ENCODE measurements at regions not wholly inside any gene's neighbourhood (a gene's known extent, or its start where the extent isn't known, plus 50 kb on each side); places are given as distances from the start of the nearest gene placed in this dataset.

DNA sequence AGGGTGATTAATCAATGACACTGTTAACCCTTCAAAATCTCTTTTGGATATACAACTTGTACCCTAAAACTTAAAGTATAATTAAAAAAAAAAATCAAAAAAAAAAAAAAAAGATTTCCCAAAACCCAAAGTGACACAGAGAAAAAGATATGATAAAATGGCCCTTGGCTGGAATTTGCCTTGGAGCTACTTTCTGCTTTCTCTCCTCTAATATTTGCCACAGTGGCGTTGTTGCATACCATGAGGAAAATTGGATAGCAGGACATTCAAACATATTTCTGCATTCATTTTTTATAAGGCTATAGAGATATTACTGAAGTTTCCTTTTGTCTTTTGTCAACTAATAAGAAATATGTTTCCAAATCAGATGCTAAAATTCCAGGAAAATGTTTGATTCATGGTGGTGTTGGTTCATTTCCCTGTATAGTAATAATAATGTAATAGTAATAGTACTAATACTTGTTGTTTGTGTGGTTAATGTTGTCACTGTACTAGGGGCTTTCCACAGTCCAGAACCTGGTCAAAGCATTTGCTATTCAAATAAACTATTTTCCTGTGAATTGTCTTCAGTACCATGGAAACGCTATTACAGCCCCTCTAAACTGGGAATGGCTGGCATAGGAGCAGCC lies 441.3 kb upstream of the THBS1 start:
- WGBS (ENCODE audit: low lambda C conversion rate), result 44% methylated on average over 2 of the region's 2 CpGs
- no peaks in the 10 kb centered on the region for H3K79me2 ChIP-seq (ENCODE audit: insufficient read depth, low read length)
- TF ChIP-seq MAFF (IDR thresholded peaks at IDR 0.05; ENCODE audit: low read depth, low read length) (no peak), NFYB (CRISPR knock-in tag; IDR thresholded peaks at IDR 0.05) (no peak)
- H3K9ac ChIP-seq (ENCODE audit: insufficient read depth, low read depth, low read length), result no peak overlapping the region
- no peaks in the 10 kb centered on the region for H4K20me1 ChIP-seq (ENCODE audit: insufficient read depth, low read length)
- H3K27me3 ChIP-seq (ENCODE audit: control insufficient read depth in 1 of 2, insufficient read depth in 2 of 2, low read length in 2 of 2), result no peaks in the 10 kb centered on the region
- H3K4me2 ChIP-seq (ENCODE audit: low read depth, low read length), result no peak overlapping the region
- ChIA-PET CTCF (ENCODE audit: low intra/inter-chr PET ratio, low total read pairs) (no interaction called here), POLR2A (interaction anchor here (1.2 kb wide), 1 partner anchor 441 kb away, joined by 3 read pairs; the partner anchor contains the start of gene THBS1)
- no peak overlapping the region for H3K27ac ChIP-seq (ENCODE audit: extremely low read length, insufficient read depth, low read length)
- no peaks in the 10 kb centered on the region for H3K36me3 ChIP-seq (replicated peaks in 1 of 2; ENCODE audit: control insufficient read depth in 1 of 2, insufficient read depth in 2 of 2, low read length in 2 of 2)
- no peak for DNase-seq (ENCODE audit: low spot score)
- peaks cover 43% of the 10 kb centered on the region for H3K4me1 ChIP-seq (ENCODE audit: insufficient read depth, low read length)
- no peak overlapping the region for H2AFZ ChIP-seq (ENCODE audit: low read length)
- H3K4me3 ChIP-seq (replicated peaks in 1 of 3; ENCODE audit: insufficient read depth in 1 of 3, low read depth in 2 of 3, low read length in 3 of 3), result no peak overlapping the region
- no TSS peak for BruUV-seq (replicated peaks)
- H3K9me3 ChIP-seq (ENCODE audit: low read length), result no peaks in the 10 kb centered on the region
- in situ Hi-C loops (cut with HindIII; ENCODE audit: extremely low pct_ligation_motif_present, low pct_unique_long_range_greater_than_20kb) (no loop called here), intact Hi-C loops (cut with micrococcal nuclease; ENCODE audit: unreplicated experiment) (no loop called here)
- no peak for FAIRE-seq
- ATAC-seq, result no peak

- in situ Hi-C loops (cut with HindIII; ENCODE audit: extremely low pct_ligation_motif_present, low pct_unique_long_range_greater_than_20kb), result no loop called here
- TF ChIP-seq, protein P1, sequence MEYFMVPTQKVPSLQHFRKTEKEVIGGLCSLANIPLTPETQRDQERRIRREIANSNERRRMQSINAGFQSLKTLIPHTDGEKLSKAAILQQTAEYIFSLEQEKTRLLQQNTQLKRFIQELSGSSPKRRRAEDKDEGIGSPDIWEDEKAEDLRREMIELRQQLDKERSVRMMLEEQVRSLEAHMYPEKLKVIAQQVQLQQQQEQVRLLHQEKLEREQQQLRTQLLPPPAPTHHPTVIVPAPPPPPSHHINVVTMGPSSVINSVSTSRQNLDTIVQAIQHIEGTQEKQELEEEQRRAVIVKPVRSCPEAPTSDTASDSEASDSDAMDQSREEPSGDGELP (IDR thresholded peaks at IDR 0.05; ENCODE audit: borderline replicate concordance, low read depth), result peak; percentile 81; the same call in 1 of the 2 replicates
- TF ChIP-seq FOXO1 (CRISPR knock-in tag; IDR thresholded peaks at IDR 0.05) (peak; percentile 50; the same call in 1 of the 2 replicates), ZNF18 (CRISPR knock-in tag; IDR thresholded peaks at IDR 0.05; ENCODE audit: insufficient replicate concordance) (no peak), FOXA3 (CRISPR knock-in tag; IDR thresholded peaks at IDR 0.05) (peak; percentile 38; the same call in 1 of the 2 replicates), FOXK1 (CRISPR knock-in tag; IDR thresholded peaks at IDR 0.05; ENCODE audit: borderline replicate concordance, low read depth) (0 out of 2 replicates have a peak, but pooled peaks have one; percentile 42), GATAD2A (CRISPR knock-in tag; IDR thresholded peaks at IDR 0.05) (0 out of 2 replicates have a peak, but pooled peaks have one; percentile 45), ETV5 (CRISPR knock-in tag; IDR thresholded peaks at IDR 0.05; ENCODE audit: borderline replicate concordance) (peak; percentile 22; the same call in 1 of the 2 replicates), ZBTB7B (CRISPR knock-in tag; IDR thresholded peaks at IDR 0.05) (no peak), SAP130 (CRISPR knock-in tag; IDR thresholded peaks at IDR 0.05; ENCODE audit: low read depth) (peak; percentile 31)
- TF ChIP-seq, protein P2, sequence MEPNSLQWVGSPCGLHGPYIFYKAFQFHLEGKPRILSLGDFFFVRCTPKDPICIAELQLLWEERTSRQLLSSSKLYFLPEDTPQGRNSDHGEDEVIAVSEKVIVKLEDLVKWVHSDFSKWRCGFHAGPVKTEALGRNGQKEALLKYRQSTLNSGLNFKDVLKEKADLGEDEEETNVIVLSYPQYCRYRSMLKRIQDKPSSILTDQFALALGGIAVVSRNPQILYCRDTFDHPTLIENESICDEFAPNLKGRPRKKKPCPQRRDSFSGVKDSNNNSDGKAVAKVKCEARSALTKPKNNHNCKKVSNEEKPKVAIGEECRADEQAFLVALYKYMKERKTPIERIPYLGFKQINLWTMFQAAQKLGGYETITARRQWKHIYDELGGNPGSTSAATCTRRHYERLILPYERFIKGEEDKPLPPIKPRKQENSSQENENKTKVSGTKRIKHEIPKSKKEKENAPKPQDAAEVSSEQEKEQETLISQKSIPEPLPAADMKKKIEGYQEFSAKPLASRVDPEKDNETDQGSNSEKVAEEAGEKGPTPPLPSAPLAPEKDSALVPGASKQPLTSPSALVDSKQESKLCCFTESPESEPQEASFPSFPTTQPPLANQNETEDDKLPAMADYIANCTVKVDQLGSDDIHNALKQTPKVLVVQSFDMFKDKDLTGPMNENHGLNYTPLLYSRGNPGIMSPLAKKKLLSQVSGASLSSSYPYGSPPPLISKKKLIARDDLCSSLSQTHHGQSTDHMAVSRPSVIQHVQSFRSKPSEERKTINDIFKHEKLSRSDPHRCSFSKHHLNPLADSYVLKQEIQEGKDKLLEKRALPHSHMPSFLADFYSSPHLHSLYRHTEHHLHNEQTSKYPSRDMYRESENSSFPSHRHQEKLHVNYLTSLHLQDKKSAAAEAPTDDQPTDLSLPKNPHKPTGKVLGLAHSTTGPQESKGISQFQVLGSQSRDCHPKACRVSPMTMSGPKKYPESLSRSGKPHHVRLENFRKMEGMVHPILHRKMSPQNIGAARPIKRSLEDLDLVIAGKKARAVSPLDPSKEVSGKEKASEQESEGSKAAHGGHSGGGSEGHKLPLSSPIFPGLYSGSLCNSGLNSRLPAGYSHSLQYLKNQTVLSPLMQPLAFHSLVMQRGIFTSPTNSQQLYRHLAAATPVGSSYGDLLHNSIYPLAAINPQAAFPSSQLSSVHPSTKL (CRISPR knock-in tag; IDR thresholded peaks at IDR 0.05), result peak; percentile 53; the same call in 1 of the 2 replicates
These were observed 440.7 kb upstream of the THBS1 start for GRCh38 chr15:39140060-39140604.

More at GRCh38 chr15:39140060-39140604, 440.7 kb upstream of the THBS1 start:
- 18% methylated on average over 3 of the region's 3 CpGs for WGBS (ENCODE audit: low lambda C conversion rate)
- H3K9ac ChIP-seq (ENCODE audit: insufficient read depth, low read depth, low read length), result no peak overlapping the region
- H2AFZ ChIP-seq (ENCODE audit: low read length), result no peak overlapping the region
- H4K20me1 ChIP-seq (ENCODE audit: insufficient read depth, low read length), result no peaks in the 10 kb centered on the region
- ChIA-PET POLR2A (interaction anchor here (1.2 kb wide), 1 partner anchor 441 kb away, joined by 3 read pairs; the partner anchor contains the start of gene THBS1), CTCF (ENCODE audit: low intra/inter-chr PET ratio, low total read pairs) (no interaction called here)
- no peaks in the 10 kb centered on the region for H3K79me2 ChIP-seq (ENCODE audit: insufficient read depth, low read length)
- DNase-seq (ENCODE audit: low spot score) (peak; percentile 67), ATAC-seq (peak; percentile 93), FAIRE-seq (no peak)
- H3K9me3 ChIP-seq (ENCODE audit: low read length), result no peaks in the 10 kb centered on the region
- H3K36me3 ChIP-seq (replicated peaks in 1 of 2; ENCODE audit: control insufficient read depth in 1 of 2, insufficient read depth in 2 of 2, low read length in 2 of 2), result no peaks in the 10 kb centered on the region
- H3K27ac ChIP-seq (ENCODE audit: extremely low read length, insufficient read depth, low read length), result no peak overlapping the region
- peaks cover 43% of the 10 kb centered on the region for H3K4me1 ChIP-seq (ENCODE audit: insufficient read depth, low read length)
- H3K4me2 ChIP-seq (ENCODE audit: low read depth, low read length), result no peak overlapping the region
- H3K27me3 ChIP-seq (ENCODE audit: control insufficient read depth in 1 of 2, insufficient read depth in 2 of 2, low read length in 2 of 2), result no peaks in the 10 kb centered on the region
- no peak overlapping the region for H3K4me3 ChIP-seq (replicated peaks in 1 of 3; ENCODE audit: insufficient read depth in 1 of 3, low read depth in 2 of 3, low read length in 3 of 3)
- no TSS peak for BruUV-seq (replicated peaks)
- intact Hi-C loops (cut with micrococcal nuclease; ENCODE audit: unreplicated experiment), result no loop called here
